PC-9 (cell line): ENCODE measurements at regions not wholly inside any gene's neighbourhood (a gene's known extent, or its start where the extent isn't known, plus 50 kb on each side); places are given as distances from the start of the nearest gene placed in this dataset.
"Not testable (repeated sequence)": the region's sequence is repeated elsewhere in the genome, so short reads cannot be mapped to it uniquely, and the experiment has no call there.

Experiments used
- EZH2 ChIP-seq: fragments of 200-600 bp; sonication (generic); IDR thresholded peaks from 2 replicates; pipeline ENCODE4 v1.8.0; 2017; ENCODE audit warnings: antibody characterized with exemption, low read depth
- TF ChIP-seq, protein P1 (sequence below): fragments of 200-600 bp; sonication (generic); conservative IDR thresholded peaks from 2 replicates; pipeline ENCODE4 v1.6.1; 2017; ENCODE audit warnings: mixed run types, antibody characterized with exemption, mild to moderate bottlenecking, moderate library complexity

DNA sequence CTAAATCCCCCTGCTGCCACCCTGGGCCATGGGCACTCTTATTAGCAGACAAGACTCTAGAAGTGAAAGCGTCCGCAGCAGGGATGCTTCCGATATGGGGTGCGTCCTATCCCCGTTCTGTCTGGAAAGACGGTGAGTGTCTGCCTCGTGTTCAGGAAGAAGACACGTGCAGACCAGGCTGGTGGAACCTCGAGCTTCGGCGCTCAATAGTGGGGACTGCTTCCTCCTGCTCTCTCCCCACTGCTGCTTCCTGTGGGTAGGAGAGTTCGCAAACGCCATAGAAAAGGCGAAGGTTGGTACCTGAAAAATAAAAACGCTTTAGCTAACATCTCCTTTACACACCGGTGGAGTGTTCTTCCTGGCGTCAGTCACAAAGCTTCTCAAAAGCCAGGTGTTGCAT, 67.7 kb upstream of the LYZL2 start:
- not testable (repeated sequence) for TF ChIP-seq EZH2
- TF ChIP-seq, protein P1, sequence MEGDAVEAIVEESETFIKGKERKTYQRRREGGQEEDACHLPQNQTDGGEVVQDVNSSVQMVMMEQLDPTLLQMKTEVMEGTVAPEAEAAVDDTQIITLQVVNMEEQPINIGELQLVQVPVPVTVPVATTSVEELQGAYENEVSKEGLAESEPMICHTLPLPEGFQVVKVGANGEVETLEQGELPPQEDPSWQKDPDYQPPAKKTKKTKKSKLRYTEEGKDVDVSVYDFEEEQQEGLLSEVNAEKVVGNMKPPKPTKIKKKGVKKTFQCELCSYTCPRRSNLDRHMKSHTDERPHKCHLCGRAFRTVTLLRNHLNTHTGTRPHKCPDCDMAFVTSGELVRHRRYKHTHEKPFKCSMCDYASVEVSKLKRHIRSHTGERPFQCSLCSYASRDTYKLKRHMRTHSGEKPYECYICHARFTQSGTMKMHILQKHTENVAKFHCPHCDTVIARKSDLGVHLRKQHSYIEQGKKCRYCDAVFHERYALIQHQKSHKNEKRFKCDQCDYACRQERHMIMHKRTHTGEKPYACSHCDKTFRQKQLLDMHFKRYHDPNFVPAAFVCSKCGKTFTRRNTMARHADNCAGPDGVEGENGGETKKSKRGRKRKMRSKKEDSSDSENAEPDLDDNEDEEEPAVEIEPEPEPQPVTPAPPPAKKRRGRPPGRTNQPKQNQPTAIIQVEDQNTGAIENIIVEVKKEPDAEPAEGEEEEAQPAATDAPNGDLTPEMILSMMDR: not testable (repeated sequence)
